IMR-90 (cell line): ENCODE measurements at regions not wholly inside any gene's neighbourhood (a gene's known extent, or its start where the extent isn't known, plus 50 kb on each side); places are given as distances from the start of the nearest gene placed in this dataset.

Experiments
- BHLHE40 ChIP-seq: fragments of 150-350 bp; IDR thresholded peaks from 2 replicates; pipeline ENCODE4 v1.6.1; 2016; ENCODE audit warnings: mild to moderate bottlenecking, low read depth, low read length
- CEBPB ChIP-seq: IDR thresholded peaks from 2 replicates; pipeline ENCODE4 v1.6.1; 2012; ENCODE audit warnings: low read depth, low read length, improper control_type of control experiment
- CHD1 ChIP-seq: IDR thresholded peaks from 2 replicates; pipeline ENCODE4 v1.6.1; 2012; ENCODE audit warnings: low read depth, low read length, improper control_type of control experiment
- FOS ChIP-seq: fragments of 150-350 bp; IDR thresholded peaks from 2 replicates; pipeline ENCODE4 v1.6.1; 2016; ENCODE audit warnings: low read depth, low read length
- MAZ ChIP-seq: IDR thresholded peaks from 2 replicates; pipeline ENCODE4 v1.6.1; 2012; ENCODE audit warnings: low read depth, mild to moderate bottlenecking, low read length, improper control_type of control experiment, moderate library complexity, borderline replicate concordance
- MXI1 ChIP-seq: IDR thresholded peaks from 2 replicates; pipeline ENCODE4 v1.6.1; 2012; ENCODE audit warnings: low read depth, mild to moderate bottlenecking, low read length, moderate library complexity, borderline replicate concordance
- POLR2A ChIP-seq: IDR thresholded peaks from 2 replicates; pipeline ENCODE4 v1.6.1; 2012; ENCODE audit warnings: mild to moderate bottlenecking, low read depth, low read length
- RAD21 ChIP-seq: IDR thresholded peaks from 2 replicates; pipeline ENCODE4 v1.6.1; 2012; ENCODE audit warnings: low read length, improper control_type of control experiment
- SMC3 ChIP-seq: fragments of 150-350 bp; IDR thresholded peaks from 2 replicates; pipeline ENCODE4 v1.6.1; 2016; ENCODE audit warnings: low read depth, mild to moderate bottlenecking, antibody characterized with exemption, low read length, moderate library complexity
- TF ChIP-seq, protein P1 (sequence below): conservative IDR thresholded peaks from 2 replicates; pipeline ENCODE4 v1.5.1; 2012; ENCODE audit warnings: mild to moderate bottlenecking, low read depth, low read length, improper control_type of control experiment
- TF ChIP-seq, protein P2 (sequence below): fragments of 150-350 bp; IDR thresholded peaks from 2 replicates; pipeline ENCODE4 v1.6.1; 2016; ENCODE audit warnings: low read depth, mild to moderate bottlenecking, low read length, moderate library complexity, borderline replicate concordance
- TF ChIP-seq, protein P3 (sequence below): fragments of 150-350 bp; IDR thresholded peaks from 2 replicates; pipeline ENCODE4 v1.6.1; 2017; ENCODE audit warnings: mild to moderate bottlenecking, antibody characterized with exemption, low read length, low read depth

DNA sequence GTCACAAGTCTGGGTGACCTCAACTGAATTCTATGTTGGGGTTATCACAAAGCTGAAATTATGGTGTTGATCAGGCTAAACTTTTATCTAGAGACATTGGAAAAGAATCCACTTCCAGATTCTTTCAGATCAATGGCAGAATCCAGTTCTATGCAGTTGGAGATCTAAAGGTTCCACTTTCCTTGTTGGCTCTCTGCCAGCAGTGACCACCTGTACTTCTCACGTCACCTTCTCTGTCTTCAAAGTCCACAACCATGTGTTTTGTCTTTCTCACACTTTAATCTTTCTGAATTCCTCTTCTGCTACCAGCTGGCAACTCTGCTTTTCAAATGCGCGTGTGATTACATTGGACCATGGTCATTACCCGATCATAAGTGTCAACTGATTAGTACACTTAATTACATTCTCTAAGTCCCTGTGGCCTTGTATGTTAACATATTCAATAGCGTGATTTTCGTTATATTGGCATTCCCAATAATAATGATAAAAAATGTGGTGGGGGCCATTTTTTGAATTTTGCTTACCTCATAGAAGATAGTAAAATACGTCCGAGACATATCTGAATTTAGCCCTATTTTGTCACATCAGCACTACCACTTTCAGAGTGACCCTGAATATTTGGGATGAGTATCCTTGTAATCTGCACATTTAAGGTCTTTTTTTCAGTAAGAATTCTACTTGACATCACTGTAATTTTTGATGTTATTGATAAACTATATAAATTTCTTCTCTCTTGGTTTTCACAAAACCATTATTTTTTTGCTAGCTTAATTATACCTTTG lies 73.7 kb upstream of the PRDM9 start:
- TF ChIP-seq RAD21 (no peak), POLR2A (no peak), FOS (no peak), CEBPB (no peak), SMC3 (no peak), MAZ (no peak), MXI1 (no peak), BHLHE40 (no peak), CHD1 (no peak)
- TF ChIP-seq, protein P1, sequence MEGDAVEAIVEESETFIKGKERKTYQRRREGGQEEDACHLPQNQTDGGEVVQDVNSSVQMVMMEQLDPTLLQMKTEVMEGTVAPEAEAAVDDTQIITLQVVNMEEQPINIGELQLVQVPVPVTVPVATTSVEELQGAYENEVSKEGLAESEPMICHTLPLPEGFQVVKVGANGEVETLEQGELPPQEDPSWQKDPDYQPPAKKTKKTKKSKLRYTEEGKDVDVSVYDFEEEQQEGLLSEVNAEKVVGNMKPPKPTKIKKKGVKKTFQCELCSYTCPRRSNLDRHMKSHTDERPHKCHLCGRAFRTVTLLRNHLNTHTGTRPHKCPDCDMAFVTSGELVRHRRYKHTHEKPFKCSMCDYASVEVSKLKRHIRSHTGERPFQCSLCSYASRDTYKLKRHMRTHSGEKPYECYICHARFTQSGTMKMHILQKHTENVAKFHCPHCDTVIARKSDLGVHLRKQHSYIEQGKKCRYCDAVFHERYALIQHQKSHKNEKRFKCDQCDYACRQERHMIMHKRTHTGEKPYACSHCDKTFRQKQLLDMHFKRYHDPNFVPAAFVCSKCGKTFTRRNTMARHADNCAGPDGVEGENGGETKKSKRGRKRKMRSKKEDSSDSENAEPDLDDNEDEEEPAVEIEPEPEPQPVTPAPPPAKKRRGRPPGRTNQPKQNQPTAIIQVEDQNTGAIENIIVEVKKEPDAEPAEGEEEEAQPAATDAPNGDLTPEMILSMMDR = no peak
- TF ChIP-seq, protein P2, sequence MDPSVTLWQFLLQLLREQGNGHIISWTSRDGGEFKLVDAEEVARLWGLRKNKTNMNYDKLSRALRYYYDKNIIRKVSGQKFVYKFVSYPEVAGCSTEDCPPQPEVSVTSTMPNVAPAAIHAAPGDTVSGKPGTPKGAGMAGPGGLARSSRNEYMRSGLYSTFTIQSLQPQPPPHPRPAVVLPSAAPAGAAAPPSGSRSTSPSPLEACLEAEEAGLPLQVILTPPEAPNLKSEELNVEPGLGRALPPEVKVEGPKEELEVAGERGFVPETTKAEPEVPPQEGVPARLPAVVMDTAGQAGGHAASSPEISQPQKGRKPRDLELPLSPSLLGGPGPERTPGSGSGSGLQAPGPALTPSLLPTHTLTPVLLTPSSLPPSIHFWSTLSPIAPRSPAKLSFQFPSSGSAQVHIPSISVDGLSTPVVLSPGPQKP = no peak
- TF ChIP-seq, protein P3, sequence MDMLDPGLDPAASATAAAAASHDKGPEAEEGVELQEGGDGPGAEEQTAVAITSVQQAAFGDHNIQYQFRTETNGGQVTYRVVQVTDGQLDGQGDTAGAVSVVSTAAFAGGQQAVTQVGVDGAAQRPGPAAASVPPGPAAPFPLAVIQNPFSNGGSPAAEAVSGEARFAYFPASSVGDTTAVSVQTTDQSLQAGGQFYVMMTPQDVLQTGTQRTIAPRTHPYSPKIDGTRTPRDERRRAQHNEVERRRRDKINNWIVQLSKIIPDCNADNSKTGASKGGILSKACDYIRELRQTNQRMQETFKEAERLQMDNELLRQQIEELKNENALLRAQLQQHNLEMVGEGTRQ = no peak
